ENCODE measurements at regions not wholly inside any gene's neighbourhood (a gene's known extent, or its start where the extent isn't known, plus 50 kb on each side); places are given as distances from the start of the nearest gene placed in this dataset.

DNA sequence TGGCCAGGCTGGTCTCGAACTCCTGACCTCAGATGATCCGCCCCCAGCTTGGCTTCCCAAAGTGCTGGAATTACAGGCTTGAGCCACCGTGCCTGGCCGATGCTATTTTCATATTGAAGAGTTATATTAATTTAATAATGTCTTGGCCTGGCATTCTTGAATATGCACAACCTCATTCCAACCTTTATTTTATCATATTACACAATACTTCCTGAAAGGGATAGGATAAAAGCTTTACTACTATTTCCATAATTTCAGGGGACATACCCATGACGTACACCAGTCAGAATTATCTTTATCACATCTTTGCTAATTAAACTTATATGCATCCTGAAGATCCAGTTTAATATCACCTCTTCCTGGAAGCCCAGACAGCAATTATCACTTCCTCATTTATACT, 205.3 kb downstream of the ZIC4 start:
- TF ChIP-seq, protein P1, sequence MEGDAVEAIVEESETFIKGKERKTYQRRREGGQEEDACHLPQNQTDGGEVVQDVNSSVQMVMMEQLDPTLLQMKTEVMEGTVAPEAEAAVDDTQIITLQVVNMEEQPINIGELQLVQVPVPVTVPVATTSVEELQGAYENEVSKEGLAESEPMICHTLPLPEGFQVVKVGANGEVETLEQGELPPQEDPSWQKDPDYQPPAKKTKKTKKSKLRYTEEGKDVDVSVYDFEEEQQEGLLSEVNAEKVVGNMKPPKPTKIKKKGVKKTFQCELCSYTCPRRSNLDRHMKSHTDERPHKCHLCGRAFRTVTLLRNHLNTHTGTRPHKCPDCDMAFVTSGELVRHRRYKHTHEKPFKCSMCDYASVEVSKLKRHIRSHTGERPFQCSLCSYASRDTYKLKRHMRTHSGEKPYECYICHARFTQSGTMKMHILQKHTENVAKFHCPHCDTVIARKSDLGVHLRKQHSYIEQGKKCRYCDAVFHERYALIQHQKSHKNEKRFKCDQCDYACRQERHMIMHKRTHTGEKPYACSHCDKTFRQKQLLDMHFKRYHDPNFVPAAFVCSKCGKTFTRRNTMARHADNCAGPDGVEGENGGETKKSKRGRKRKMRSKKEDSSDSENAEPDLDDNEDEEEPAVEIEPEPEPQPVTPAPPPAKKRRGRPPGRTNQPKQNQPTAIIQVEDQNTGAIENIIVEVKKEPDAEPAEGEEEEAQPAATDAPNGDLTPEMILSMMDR (conservative IDR thresholded peaks at IDR 0.05; ENCODE audit: low read depth, low read length), result no peak
- TF ChIP-seq EZH2 (IDR thresholded peaks at IDR 0.05; ENCODE audit: low read length, unreplicated experiment) (no peak), EZH2phosphoT487 (IDR thresholded peaks at IDR 0.05; ENCODE audit: borderline replicate concordance, low read length) (no peak)
